NB4 (cell line): ENCODE measurements at regions not wholly inside any gene's neighbourhood (a gene's known extent, or its start where the extent isn't known, plus 50 kb on each side); places are given as distances from the start of the nearest gene placed in this dataset.

Experiments used
- CTCF ChIP-seq: IDR thresholded peaks from one replicate; pipeline ENCODE4 v1.5.1; 2012; ENCODE audit warnings: low read depth, low read length
- MAX ChIP-seq: IDR thresholded peaks from 2 replicates; pipeline ENCODE4 v1.6.1; 2011; ENCODE audit warnings: low read depth, low read length
- POLR2A ChIP-seq: IDR thresholded peaks from 2 replicates; pipeline ENCODE4 v1.6.1; 2011; ENCODE audit warnings: mild to moderate bottlenecking; ENCODE audit not compliant: insufficient read length; ENCODE audit errors: extremely low read depth

- no peak for TF ChIP-seq CTCF
- no peak for TF ChIP-seq MAX
- TF ChIP-seq POLR2A = no peak
Measured at GRCh38 chr4:111126340-111126739, 503.5 kb upstream of the PITX2 start.
